GM10266 (cell line): ENCODE measurements at regions not wholly inside any gene's neighbourhood (a gene's known extent, or its start where the extent isn't known, plus 50 kb on each side); places are given as distances from the start of the nearest gene placed in this dataset.

Experiments
- DNase-seq: peaks from one replicate; pipeline ENCODE4 v3.0.0; 2012; ENCODE audit errors: extremely low spot score
- CTCF ChIP-seq: IDR thresholded peaks from 2 replicates; pipeline ENCODE4 v1.5.1; 2012; ENCODE audit warnings: mild to moderate bottlenecking, low read depth; ENCODE audit not compliant: control insufficient read depth, insufficient read depth; ENCODE audit errors: missing control alignments

GRCh38 chr15:96415513-96416217 lies 85.2 kb downstream of the NR2F2 start:
- no peak for DNase-seq
- no peak for TF ChIP-seq CTCF

GRCh38 chr15:96416218-96416933 lies 85.9 kb downstream of the NR2F2 start:
- no peak for DNase-seq
- no peak for TF ChIP-seq CTCF

- DNase-seq: no peak
- no peak for TF ChIP-seq CTCF
Observed at GRCh38 chr15:96416934-96417759, 86.6 kb downstream of the NR2F2 start.

- TF ChIP-seq CTCF: no peak
Observed at GRCh38 chr15:96417760-96418130, 87.2 kb downstream of the NR2F2 start.

GRCh38 chr15:96418146-96418545 lies 87.6 kb downstream of the NR2F2 start:
- no peak for DNase-seq
- no peak for TF ChIP-seq CTCF

More at GRCh38 chr15:96417760-96418130, 87.2 kb downstream of the NR2F2 start:
- DNase-seq: no peak

GRCh38 chr15:96421178-96421601 lies 90.7 kb downstream of the NR2F2 start:
- no peak for TF ChIP-seq CTCF
- no peak for DNase-seq
